Spleen (tissue), 7 donors: ENCODE measurements at regions not wholly inside any gene's neighbourhood (a gene's known extent, or its start where the extent isn't known, plus 50 kb on each side); places are given as distances from the start of the nearest gene placed in this dataset.

Source experiments
- POLR2A ChIP-seq, 3 donors: fragments of 450-650 bp; IDR thresholded peaks; one replicate each; pipeline ENCODE4 v1.5.1; 2017; ENCODE audit warnings: antibody characterized with exemption in 3 of 3, mild to moderate bottlenecking in 1 of 3
- TF ChIP-seq, protein P1 (sequence below), 11 experiments: fragments of 200-600 bp in 7 of 11; fragments of 450-650 bp in 4 of 11; sonication (generic) in 4 of 11; IDR thresholded peaks in 8 of 11; conservative IDR thresholded peaks in 3 of 11; 1 replicate in 7 of 11; 2 replicates in 4 of 11; pipeline versions ENCODE4 v1.4.0 to v1.8.0; 2016 to 2021; ENCODE audit warnings: antibody characterized with exemption in 11 of 11, inconsistent platforms in 4 of 11, mild to moderate bottlenecking in 1 of 11
- donor health status: DM: no; HTN: no; CAD: no; lungs with moderate emphysema.
- donor health status: DM: no; HTN: no; CAD: no.
- donor health status: DM: no; HTN: no; CAD: no.

DNA sequence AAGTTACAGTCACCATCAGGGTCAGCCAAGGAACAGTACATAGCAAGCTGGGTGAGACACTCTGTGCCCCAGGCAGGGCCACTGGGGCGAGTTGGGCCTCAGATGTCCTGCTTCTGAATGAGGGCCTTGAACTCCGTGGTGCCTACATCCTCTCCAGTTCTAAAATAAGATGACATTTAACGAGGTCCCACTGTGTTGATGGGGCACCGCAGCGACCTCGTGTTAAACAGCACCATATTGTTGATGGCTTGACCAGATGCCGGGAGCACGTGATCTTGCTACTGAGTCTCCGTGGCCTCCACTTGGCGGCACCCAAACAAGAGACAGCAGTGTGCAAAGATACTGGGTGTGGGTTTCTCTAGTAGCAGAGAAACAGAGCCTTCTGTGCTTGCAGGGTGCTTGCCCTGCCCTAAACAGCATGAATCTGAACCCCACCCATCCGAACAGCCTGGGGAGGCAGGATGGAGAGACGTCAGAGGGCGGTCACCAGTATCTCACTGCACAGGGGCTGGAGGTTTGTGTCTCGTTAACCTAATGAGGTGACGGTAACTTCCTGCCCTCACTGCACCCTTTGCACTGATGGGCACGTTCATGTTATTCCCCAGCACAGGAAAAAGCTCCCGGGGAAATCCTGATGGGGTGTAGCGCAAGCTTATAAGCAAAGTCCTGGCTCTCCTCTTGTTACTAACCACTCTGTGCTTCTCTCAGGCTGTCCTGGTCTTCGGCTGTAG is 324.4 kb downstream of the AJAP1 start:
- TF ChIP-seq POLR2A (IDR thresholded peaks at IDR 0.05) = no peak
- TF ChIP-seq, protein P1, sequence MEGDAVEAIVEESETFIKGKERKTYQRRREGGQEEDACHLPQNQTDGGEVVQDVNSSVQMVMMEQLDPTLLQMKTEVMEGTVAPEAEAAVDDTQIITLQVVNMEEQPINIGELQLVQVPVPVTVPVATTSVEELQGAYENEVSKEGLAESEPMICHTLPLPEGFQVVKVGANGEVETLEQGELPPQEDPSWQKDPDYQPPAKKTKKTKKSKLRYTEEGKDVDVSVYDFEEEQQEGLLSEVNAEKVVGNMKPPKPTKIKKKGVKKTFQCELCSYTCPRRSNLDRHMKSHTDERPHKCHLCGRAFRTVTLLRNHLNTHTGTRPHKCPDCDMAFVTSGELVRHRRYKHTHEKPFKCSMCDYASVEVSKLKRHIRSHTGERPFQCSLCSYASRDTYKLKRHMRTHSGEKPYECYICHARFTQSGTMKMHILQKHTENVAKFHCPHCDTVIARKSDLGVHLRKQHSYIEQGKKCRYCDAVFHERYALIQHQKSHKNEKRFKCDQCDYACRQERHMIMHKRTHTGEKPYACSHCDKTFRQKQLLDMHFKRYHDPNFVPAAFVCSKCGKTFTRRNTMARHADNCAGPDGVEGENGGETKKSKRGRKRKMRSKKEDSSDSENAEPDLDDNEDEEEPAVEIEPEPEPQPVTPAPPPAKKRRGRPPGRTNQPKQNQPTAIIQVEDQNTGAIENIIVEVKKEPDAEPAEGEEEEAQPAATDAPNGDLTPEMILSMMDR (IDR thresholded peaks at IDR 0.05 in 8 of 11, conservative IDR thresholded peaks at IDR 0.05 in 3 of 11) = no peak
